GM18867 (cell line): ENCODE measurements at regions not wholly inside any gene's neighbourhood (a gene's known extent, or its start where the extent isn't known, plus 50 kb on each side); places are given as distances from the start of the nearest gene placed in this dataset.

Experiments used
- ATAC-seq: cut with Tn5 transposase; IDR thresholded peaks from one replicate; pipeline ENCODE4 v1.9.1; 2021; ENCODE audit warnings: mild to moderate bottlenecking, moderate library complexity; ENCODE audit not compliant: unreplicated experiment

DNA sequence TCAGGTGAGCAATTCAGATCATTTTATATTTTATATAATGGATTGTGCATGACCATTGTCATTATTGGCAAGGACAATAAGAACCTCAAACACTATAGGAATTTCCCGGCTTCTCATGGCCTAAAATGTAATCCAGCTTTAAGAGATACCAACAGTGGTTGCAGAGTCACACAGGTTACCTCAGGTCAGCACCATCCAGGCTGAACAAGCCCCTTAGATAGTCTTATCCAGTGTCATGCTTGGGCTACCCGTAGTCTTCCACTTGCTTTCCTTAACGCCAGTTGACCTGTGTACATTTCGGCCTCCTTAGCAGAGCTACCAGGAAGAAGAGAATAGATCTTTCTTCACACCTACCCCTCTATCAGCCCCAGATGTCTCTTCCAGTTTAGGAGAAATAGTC lies 293.3 kb upstream of the SYT4 start:
- ATAC-seq: no peak

DNA sequence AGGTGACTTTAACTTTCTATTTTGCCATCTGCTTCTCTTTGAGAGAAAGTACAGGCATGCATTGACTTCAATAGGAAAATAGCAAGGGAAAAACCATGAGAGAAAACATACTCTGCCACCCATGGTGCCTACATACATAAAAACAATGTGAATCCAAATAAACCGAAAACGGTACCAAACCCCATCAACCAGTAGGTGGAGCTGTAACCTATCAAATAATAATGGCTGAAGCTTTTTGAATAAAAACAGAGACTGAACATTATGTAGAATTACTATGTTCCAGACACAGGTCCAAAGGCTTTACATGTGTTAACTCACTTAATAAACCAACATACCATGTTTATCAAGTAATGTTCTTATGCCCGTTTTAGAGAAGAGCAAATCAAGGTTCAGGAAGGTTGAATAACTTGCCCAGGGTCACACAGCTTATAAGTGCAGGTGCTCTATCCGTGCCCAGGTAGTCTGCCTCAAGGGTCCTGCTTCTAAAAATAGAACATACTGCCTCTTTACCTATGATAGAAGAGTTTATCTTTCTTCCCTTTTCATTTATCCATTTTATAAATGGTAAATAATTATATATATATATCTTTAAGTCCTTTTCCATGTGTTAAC lies 293.9 kb upstream of the SYT4 start:
- ATAC-seq: peak; percentile 59

DNA sequence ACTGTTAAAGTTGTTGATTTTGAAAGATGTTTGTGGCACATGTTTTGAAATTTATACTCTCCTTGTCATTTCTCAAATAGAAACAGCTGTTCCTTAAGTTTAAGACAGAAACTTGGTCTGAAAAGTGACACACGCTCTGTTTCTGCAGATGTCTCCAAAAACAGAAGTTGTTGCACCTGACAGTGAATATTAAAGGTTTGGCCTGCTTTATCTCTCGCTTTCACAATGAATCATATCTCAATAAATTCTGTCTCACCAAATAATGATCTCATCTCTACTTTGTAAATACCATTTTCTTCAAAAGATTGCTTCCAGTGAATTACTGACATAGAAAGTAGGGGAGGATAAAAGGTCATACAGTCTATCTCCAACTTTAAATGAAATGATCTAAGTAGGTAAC lies 294.9 kb upstream of the SYT4 start:
- peak; percentile 85 for ATAC-seq

DNA sequence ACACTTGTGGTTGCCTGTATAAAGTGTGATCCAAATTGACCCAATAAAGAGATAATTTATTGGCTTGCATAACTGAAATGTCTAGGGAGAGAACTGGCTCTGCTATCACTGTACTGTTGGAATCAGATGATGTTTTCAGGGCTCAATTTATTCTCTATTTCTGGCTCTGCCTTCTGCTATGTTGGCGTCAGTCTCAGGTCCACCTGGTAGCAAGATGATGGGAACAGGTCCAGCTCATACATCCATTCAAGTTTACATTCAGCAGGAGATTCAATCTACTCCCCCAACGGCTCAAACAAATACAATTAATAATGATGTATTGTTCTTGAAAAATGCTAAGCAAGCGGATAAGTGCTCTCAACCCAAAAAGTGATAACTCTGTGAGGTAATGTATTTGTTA lies 297.7 kb upstream of the SYT4 start:
- no peak for ATAC-seq

DNA sequence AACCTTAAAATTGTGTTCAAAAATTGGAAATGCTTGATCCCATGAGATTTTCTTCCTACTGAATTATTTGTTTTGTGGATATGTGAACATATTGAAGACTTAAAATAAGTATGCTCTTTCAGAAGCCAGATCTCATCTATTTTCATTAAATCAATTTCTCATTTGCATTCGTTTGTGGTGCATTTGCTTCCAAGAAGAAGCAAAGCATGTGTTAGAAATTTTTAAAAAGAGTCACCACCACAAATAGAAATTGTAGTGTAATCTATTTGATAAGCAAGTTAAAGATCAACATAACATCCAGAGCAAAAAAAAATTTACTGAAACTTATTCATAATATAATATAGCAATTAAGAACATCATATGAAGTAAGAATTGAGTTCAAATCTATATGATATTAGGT lies 300.9 kb upstream of the SYT4 start:
- no peak for ATAC-seq

DNA sequence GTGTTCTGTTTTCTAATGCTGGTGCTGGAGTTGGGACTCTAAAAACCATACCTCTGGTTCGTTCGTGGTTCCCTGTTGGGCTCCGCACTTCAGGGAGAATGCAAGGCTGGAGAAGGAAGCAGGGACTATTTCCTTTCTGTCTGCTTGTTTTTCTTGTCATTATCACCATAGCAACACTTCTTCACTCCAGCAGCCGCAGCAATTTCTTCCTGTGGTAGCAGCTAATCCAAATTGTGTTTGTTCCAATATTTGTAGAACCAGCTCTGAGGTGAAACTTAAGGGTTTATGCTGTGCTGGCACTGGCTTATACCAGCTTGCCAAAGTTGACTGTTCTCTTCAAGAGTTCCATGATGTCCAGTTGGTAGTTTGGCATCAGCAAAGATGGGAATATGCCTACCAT lies 301.4 kb upstream of the SYT4 start:
- ATAC-seq: no peak

DNA sequence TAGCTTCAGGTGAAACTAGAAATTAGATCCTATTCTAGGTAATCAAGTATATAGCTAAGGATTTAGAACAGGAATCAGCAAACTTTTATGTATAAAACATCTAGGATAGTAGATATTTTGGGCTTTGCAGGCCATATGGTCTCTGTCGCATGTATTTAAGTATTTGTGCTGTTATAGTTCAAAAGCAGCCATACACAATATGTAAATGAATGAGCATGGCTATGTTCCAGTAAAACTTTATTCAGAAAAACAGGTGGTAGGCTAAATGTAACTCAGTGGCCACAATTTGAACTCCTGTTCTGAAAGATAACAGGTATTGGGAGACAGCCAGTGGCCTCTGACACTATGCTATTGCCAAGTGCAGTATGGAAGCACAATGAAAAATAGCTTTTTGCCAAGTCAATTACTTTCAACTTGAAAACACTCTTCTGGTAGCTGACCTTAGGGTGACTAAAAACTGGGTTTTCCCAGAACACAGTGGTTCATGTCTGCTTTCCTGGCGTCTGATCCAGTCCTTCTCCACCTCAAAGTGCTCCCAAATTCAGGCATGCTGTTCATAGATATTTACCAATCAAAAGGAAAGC lies 304.7 kb upstream of the SYT4 start:
- ATAC-seq: no peak

DNA sequence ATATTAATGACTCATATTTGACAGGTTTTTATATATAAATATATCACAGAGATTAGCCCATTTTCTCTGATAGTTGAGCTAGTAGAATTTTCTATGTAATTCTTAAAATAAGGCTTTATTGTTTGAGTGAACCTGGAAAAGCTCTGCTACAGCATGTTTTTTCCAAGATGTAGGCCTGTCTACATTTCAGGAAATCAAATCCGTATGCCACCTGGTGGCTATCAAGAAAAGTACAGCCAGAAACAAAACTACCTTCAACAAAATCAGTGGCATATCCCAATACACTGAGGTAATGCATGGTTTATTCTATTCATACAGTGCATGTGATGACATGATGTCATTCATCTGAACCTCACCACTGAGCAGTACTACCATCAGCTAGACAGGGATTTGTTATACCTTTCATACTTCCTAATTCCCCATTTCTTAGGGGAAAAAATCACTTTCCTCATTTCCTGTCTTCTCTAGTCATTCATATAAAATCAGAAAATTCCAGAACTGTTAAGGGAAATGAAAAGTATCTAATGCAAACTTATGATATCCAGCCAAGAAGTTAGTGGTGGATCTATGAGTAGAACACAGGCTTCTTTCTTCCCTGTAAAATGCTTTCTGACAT lies 310.4 kb upstream of the SYT4 start:
- peak; percentile 68 for ATAC-seq

DNA sequence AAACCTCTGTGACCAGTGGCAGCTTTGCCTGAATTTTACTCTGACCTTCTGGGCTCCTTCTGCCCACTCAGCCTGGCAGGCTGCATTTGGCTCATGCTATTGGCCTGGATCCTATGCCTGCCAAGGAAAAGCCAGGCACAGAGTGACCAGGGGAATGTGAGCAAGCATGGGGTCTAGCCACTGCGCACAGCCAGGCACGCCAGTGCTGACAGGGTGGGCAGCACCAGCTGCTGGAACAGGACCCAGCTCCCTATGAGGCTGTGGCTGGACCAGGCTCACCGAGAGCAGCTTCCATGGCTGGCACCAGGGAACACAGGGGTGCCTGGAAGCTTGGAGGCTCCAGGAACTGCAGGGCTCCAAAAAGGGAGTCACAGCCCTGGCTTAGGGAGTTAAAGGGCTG lies 311.5 kb upstream of the SYT4 start:
- ATAC-seq: no peak

DNA sequence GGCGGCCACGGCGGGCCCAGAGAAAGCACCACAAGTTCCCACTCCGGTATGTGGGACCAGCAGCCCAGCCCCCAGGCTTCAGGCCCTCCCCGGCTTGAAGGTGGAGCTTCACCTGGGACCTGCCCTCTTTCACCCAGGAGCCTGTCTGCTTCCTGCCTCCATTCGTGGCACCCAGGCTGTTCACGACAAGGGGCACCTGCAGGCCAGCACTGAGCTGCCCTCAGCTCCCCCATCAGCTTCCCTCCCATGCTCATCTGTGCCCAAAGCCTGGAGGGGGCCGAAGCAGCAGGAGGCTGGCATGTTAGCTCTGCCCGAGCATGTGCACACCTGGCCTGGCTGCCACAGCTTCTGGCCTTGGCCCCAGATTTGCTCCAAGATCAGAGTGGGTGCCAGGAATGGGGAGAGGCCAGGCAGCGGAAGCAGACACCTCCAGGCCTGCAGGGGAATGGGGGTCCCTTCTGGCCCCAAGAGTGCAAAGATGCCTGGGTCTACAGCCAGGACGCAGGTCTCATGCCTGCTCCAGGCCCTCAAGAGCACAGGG lies 312.4 kb upstream of the SYT4 start:
- no peak for ATAC-seq

DNA sequence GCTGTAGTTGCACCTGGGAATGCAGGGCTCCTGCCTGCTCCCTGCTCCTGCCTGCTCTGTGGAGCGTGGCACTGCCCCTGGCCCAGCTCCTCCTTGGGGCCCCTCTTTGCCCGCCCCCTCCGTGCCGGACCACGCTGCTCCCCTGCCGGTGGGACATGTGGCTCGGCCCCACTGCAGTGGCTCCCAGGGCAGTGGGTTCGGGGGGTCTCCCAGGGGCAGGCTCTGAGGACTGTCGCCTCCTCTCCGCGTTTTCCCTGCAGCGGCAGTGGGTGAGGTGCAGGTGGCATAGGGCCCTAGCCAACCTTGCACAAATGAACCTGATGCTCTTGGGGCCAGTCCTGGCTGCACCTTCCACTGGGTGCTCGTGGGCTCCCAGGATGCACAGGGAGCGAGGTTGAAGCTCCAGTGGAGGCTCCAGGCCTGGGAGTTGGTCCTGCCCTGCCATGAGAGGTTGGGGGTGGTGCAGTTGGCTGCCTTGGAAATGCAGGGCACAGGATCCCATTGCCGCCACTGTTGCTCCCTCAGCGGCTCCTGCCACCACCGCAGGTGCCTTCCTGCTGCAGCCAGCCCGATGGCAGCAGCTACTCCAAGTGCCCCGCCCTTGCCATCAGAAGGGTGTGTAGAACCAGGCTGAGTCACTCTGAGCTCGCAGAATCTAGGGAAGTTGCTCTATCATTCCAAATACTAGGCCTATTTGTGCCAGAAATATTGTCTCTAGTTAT lies 313.1 kb upstream of the SYT4 start:
- no peak for ATAC-seq

DNA sequence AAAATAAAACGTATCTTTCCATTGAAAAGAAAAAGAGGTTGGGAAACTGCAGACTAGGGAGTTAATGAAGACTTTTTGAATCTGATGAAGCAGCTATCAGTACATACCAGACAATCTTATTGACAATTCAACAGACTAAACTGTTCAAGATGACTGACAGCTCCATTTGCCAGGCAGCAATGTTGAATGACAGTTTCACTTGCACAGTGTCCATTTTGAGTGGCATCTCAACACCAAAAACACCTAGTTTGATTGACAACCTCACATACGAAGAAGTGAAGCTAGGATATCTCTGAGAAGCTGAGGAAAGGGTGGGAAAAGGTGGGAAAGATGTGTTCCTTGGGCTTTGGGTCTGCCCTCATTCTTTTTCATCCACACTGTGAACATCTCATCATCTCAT lies 315.0 kb upstream of the SYT4 start:
- ATAC-seq: no peak

DNA sequence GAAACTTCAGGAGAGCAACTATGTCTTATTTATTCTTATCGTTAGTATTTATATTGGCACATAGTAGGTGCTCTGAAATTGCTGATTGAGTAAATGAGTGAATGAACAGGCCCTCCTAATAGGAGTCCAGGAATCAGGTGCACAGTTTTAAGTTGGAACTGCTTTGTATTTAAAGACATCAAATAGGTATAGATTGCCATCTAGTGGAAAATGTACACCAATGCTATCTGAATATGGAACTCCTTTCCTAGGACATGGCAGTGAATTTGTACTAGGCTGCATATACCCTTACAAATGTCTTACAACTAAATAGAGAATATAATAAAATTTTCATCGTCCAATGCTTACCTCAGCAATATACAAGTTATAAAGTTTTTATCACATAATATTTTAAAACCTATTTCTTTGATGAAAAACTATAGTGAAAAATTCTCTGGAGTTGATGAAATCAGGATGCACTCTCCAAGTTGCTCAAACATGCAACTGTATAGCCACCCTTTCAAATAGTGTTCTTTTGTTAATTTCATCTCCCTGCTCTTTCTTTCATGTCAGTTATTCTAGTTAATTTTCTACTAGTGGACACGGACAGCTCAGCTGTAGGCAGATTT lies 318.9 kb upstream of the SYT4 start:
- ATAC-seq: peak; percentile 90

DNA sequence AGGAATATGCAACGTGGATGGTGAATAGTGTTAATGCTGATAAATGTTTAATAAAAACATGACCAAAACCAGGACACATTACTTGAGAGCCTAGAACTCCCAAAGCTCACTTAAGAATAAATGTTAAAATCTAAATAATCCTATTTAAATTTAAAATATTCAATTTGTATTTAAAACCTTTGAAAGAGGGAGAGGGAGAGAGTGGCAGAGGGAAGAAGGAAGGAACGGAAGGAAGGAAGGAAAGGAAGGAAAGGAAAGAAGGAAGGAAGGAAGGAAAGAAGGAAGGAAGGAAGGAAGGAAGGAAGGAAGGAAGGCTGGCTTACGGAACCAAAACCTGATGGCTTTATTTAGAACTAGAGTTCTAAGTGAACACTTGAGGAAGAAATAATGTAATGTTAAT lies 324.1 kb upstream of the SYT4 start:
- no peak for ATAC-seq

DNA sequence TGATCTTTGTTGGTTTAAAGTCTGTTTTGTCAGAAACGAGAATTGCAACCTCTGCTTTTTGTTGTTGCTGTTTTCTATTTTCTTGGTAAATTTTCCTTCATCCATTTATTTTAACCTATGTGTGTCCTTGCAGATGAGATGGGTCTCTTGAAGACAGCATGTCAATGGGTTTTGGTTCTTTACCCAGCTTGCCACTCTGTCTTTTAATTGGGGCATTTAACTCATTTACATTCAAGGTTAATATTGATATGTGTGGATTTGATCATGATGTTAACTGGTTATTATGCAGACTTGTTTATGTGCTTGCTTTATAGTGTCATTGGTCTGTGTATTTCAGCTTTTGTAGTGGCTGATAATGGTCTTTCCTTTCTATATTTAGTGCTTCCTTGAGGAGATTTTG lies 327.9 kb upstream of the SYT4 start:
- ATAC-seq: no peak

DNA sequence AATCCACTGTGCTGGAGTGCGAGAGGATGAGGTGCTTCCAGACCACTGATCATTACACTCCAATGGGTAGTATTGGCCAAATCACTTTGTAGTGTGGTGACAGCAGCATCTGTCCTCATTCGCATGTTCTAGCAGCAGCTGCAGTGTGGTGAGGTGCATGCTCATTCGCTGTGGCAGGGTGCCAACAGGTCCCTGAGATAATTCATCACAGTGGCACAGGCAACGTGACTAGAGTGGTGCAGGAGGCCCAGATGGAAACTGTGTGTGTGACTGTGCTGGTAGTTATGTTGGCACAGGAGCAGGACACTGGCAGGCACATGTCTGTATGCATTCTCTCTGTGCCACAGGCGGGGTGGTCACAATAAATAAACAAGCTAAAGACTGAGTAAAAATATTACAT lies 329.5 kb upstream of the SYT4 start:
- ATAC-seq: no peak

DNA sequence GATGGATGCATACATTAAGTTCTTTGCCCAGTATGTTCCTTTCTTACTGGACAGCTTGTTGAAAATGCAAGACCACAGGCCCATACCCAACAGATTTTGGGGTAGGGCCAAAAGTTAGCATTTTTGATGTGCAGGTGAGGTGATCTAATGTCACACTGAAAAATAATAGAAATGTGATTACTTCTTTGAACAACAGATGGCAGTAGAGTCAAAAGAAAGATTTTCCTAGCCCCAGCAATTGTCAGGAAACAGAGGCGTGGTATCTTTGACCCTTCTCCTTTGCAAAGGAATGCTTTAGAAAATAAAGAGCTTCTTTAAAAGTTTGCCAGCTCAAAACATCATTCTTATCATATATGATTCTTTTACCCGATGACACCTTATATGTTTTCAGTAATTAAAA lies 343.6 kb upstream of the SYT4 start:
- peak; percentile 93 for ATAC-seq

DNA sequence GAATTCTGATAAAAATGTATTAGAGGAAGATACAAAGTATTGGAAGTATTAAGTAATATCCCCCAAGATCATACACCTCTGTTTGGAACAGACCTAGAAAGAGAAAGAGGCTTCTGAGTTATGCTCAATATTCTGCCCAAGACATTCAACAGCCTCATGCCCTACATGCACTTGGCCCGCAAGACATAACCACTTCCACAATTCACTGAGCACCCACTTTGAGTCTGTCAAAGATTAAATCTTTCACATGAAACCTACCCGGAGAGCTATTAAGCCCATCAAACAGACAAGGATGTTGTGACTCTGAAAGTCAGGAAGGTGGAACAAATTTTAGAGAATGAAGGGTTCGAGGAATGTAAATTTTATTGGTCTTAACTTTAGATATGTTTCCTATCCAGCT lies 344.7 kb upstream of the SYT4 start:
- ATAC-seq: no peak

DNA sequence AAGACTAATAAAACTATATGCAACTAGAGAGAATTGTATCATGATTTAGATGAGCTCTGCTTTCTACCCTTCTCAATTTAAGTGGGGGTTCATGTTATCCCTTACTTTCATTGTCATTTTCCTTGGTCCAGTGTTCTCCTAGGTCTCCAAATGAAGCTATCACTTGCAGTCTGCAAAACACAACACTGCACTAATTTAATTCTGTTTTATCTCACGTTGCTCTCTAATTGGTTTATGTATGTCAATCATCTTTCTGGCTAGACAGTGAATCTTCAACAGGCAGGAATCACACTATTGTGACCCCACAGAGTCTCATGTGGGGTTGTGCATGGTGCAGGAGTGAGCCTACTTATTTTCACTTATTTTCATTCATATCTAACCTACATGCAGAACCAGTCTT lies 348.3 kb upstream of the SYT4 start:
- ATAC-seq: no peak

DNA sequence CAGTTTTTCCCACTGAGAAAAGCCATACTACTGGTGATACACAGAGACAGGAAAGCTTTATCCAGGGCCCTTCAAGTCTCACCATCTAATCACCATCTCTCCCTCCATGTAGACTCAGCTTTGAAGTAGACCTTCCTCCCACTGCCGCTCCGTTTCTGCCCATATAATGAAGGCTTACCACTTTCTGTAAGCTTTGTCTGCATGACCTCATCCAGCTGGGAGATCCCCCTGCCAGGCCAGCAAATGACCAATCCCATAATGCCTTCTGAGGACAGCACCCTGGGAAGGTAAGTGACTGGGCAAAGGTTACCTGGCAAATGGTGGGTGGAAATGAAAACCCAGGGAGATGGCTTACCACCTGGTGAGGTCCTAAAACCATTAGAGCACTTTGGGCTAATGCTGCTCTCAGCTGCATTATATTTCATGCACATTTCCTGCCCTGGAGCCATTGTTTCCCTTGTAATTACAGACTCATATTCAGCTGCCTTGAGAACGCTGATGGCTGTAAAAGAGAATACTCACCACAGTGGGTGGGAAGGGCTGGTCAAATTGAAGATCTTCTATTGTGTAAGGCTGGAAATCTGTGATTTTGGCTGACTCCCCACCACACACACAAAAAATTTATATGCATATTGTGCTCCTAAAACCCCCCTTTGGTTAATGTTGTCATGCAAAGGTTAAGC lies 350.7 kb upstream of the SYT4 start:
- ATAC-seq: no peak

DNA sequence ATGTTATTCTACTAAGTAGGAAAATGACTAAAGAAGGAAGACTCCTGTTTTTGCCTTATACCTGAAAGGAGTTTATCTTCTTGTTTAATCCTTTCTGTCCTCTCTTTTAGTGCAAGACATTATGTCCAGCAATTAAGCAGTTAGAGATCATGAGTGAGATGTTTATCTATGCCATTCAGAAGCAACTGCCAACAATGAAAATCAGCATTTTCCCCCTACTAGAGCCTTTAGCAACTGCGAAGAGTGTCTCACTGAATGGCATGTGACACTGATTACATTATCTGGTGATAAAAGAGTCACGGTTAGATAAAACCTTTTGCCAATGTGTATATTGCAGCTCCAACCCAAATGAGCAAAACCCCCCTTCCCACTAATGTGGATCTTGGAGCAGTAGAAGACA lies 357.7 kb upstream of the SYT4 start:
- no peak for ATAC-seq
